ENCODE measurements at regions not wholly inside any gene's neighbourhood (a gene's known extent, or its start where the extent isn't known, plus 50 kb on each side); places are given as distances from the start of the nearest gene placed in this dataset.

GRCh38 chr6:3533981-3534380 lies 77.1 kb upstream of the SLC22A23 start:
- TF ChIP-seq SREBF2 (IDR thresholded peaks at IDR 0.05) (no peak), EP300 (IDR thresholded peaks at IDR 0.05) (no peak), JUN (IDR thresholded peaks at IDR 0.05) (no peak), CHD2 (IDR thresholded peaks at IDR 0.05; ENCODE audit: low read length, partially characterized antibody) (no peak), E2F6 (IDR thresholded peaks at IDR 0.05; ENCODE audit: borderline replicate concordance, low read depth) (no peak), CTCF (IDR thresholded peaks at IDR 0.05) (no peak), POLR2A (IDR thresholded peaks at IDR 0.05; ENCODE audit: low read length) (no peak), ELK1 (IDR thresholded peaks at IDR 0.05; ENCODE audit: low read depth, low read length) (no peak), REST (IDR thresholded peaks at IDR 0.05) (no peak), BHLHE40 (IDR thresholded peaks at IDR 0.05; ENCODE audit: low read depth, low read length) (no peak), CEBPB (IDR thresholded peaks at IDR 0.05) (no peak)
